Right cardiac atrium (tissue), 5 donors: ENCODE measurements at regions not wholly inside any gene's neighbourhood (a gene's known extent, or its start where the extent isn't known, plus 50 kb on each side); places are given as distances from the start of the nearest gene placed in this dataset.
"Not testable (repeated sequence)": the region's sequence is repeated elsewhere in the genome, so short reads cannot be mapped to it uniquely, and the experiment has no call there.

Experiments
- ATAC-seq, 2 donors: fragments of 200-7000 bp; cut with Tn5 transposase; one replicate each; pipeline versions ENCODE4 v1.8.0 to v1.9.1; 2020; ENCODE audit warnings: moderate library complexity in 2 of 2, mild to moderate bottlenecking in 1 of 2
- DNase-seq, 3 donors: peaks; one replicate each; pipeline ENCODE4 v3.0.0-alpha.2; 2020
- H3K27ac ChIP-seq: one replicate; pipeline ENCODE4 v1.5.1; 2013; ENCODE audit warnings: mild to moderate bottlenecking, low read length, control low read depth, moderate library complexity
- H3K27me3 ChIP-seq: one replicate; pipeline ENCODE4 v1.6.1; 2013; ENCODE audit not compliant: control insufficient read depth, insufficient read depth
- H3K4me1 ChIP-seq: one replicate; pipeline ENCODE4 v1.6.1; 2013; ENCODE audit warnings: low read length; ENCODE audit not compliant: control insufficient read depth, insufficient read depth
- H3K4me3 ChIP-seq: one replicate; pipeline ENCODE4 v1.5.1; 2013; ENCODE audit warnings: low read length, control low read depth
- H3K9me3 ChIP-seq: one replicate; pipeline ENCODE4 v1.6.1; 2013; ENCODE audit warnings: low read length; ENCODE audit not compliant: control insufficient read depth
- WGBS: extraction: QIAGEN DNeasy Blood & Tissue Kit; methylation state at CpG from one replicate; pipeline ENCODE4 v1.1.7; 2013; 5-methylcytosine and 5-hydroxymethylcytosine counted together
- intact Hi-C, 4 donors: fragments of 100-400 bp; cut with DNase I; formaldehyde crosslinking; loops; one replicate each; pipeline versions ENCODE4 v1.11.0 to v1.14.0; 2022 to 2023
- donor health status: healthy with polysubstance abuse.
- donor health status: DM: no; HTN: yes; CAD: no.
- donor health status: DM: no; HTN: no; CAD: no.
- donor health status: DM: no; HTN: yes; CAD: no; lungs with severe emphysema.
- donor health status: DM: yes; HTN: yes; CAD: no.

DNA sequence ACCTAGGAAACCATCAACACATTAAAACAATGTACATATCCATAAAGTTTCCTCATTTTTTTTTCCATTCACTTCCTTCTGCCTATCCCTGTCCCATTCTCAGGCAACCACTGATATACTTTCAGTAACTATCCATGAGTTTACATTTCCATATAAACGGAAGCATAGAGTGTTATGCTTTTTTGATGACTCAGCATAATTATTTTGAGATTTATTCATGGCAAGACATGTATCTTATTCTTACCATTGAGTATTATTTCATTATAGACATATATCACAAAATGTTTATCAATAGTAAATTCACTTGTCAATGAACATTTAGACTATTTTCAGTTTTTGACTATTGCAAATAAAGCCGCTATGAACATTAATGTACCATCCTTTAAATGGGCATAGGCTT, 1786.8 kb upstream of the ACO1 start:
- 89% methylated on average over 2 of the region's 2 CpGs for WGBS
- Histone ChIP-seq H3K4me1 (no peaks in the 10 kb centered on the region), H3K27ac (no peak overlapping the region), H3K4me3 (no peak overlapping the region), H3K27me3 (no peaks in the 10 kb centered on the region), H3K9me3 (no peaks in the 10 kb centered on the region)
- intact Hi-C loops = no loop called here
- DNase-seq (no peak), ATAC-seq (no peak)

DNA sequence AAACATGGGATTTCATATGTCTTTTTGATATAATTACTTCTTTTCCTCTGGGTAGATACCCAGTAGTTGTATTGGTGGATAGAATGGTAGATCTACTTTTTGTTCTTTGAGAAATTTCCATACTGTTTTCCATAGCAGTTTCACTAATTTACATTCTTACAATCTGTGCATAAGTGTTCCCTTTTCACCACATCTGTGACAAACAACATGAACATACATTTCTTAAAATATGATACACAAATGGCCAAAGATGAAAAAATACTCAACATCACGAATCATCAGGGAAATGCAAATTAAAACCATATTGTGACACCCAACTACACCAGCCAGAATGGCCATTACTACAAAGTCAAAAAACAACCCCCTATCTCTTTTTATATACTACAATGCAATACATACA, 1778.5 kb upstream of the ACO1 start:
- ATAC-seq = no peak
- 60% methylated on average over 1 of the region's 1 CpG for WGBS
- no peak overlapping the region for H3K4me3 ChIP-seq
- no peaks in the 10 kb centered on the region for H3K9me3 ChIP-seq
- no peaks in the 10 kb centered on the region for H3K4me1 ChIP-seq
- no peak overlapping the region for H3K27ac ChIP-seq
- no peaks in the 10 kb centered on the region for H3K27me3 ChIP-seq
- no peak for DNase-seq
- intact Hi-C loops = no loop called here

GRCh38 chr9:30609713-30610112, 1774.7 kb upstream of the ACO1 start:
- ATAC-seq = no peak
- WGBS = 56% methylated on average over 1 of the region's 1 CpG
- no peaks in the 10 kb centered on the region for H3K4me1 ChIP-seq

DNA sequence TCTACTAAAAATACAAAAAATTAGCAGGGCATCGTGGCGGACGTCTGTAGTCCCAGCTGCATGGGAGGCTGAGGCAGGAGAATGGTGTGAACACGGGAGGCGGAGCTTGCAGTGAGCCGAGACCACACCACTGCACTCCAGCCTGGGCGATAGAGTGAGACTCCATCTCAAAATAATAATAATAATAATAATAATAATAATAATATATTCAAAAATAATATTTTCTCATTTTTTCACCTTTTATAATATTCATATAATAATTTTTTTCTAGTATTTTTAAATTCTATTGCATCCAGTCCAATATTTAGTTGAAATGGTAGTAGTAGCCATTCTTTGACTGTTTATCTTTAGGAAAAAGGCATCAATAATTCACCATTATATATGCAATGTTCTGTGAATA, 1767.7 kb upstream of the ACO1 start:
- H3K27ac ChIP-seq, intact Hi-C loops, H3K4me1 ChIP-seq, ATAC-seq, H3K27me3 ChIP-seq, H3K9me3 ChIP-seq, DNase-seq, H3K4me3 ChIP-seq: not testable (repeated sequence)
- WGBS = 91% methylated on average over 7 of the region's 7 CpGs

More at GRCh38 chr9:30609713-30610112, 1774.7 kb upstream of the ACO1 start:
- DNase-seq = no peak
- Histone ChIP-seq H3K4me3 (no peak overlapping the region), H3K9me3 (no peaks in the 10 kb centered on the region), H3K27me3 (no peaks in the 10 kb centered on the region), H3K27ac (no peak overlapping the region)
- intact Hi-C loops = no loop called here

GRCh38 chr9:30622561-30622960, 1761.9 kb upstream of the ACO1 start:
- H3K9me3 ChIP-seq = no peaks in the 10 kb centered on the region
- intact Hi-C loops = no loop called here
- whole genome bisulfite sequencing = 78% methylated on average over 4 of the region's 4 CpGs
- no peaks in the 10 kb centered on the region for H3K27me3 ChIP-seq
- H3K27ac ChIP-seq = no peak overlapping the region
- no peak overlapping the region for H3K4me3 ChIP-seq
- H3K4me1 ChIP-seq = no peaks in the 10 kb centered on the region
- DNase-seq (no peak), ATAC-seq (no peak)

DNA sequence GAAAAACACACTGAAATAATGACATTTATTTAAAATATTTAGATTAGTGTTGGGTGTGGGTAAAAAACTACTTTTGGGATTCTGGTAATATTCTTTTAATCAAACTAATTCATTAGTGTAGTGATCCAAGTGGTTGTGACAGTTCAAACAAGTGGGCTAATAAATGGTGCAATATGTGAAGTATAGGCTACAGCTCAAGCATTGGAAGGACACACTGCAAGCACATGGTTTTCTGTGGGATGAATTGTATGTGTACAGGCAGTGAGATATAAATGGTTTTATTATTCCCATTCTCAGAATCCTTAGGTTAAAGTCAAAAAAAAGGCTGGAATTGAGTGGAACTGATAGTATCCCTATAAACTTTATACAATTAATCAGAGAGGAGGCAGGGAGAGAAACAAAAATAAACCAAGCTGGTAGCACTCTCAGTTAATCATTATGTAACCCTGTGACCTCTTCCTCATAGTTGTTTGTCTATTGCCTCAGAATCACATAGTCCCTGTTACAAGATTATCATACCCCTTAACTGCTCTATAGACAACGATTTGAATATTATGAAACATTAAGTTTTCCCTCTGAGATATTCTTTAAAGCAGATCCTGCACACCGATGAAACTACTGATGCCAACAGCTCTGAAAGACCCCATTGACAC, 1755.4 kb upstream of the ACO1 start:
- Histone ChIP-seq H3K9me3 (no peaks in the 10 kb centered on the region), H3K4me3 (no peak overlapping the region), H3K27me3 (no peaks in the 10 kb centered on the region), H3K4me1 (no peaks in the 10 kb centered on the region), H3K27ac (no peak overlapping the region)
- intact Hi-C loops = no loop called here
- 56% methylated on average over 2 of the region's 2 CpGs for WGBS
- DNase-seq = no peak
- ATAC-seq = no peak

DNA sequence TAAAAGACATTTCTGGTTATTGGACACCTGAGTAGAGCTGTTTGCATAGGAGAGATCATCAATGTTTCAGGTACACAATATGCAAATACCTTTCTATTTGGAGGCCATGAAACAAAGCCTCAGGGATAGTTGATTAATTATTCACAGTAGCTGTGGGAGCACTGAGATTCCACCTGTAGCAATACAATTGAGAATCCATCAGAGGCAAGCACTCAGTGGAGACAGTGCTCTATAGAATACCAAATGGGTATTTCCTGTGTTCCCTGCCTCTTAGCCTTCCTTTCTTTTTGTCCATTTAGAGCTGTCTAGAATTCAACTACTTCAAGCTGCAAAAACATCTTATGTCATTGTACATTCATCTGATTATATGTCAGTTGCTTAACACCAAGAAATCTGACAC, 1754.0 kb upstream of the ACO1 start:
- no peak overlapping the region for H3K4me3 ChIP-seq
- no peaks in the 10 kb centered on the region for H3K4me1 ChIP-seq
- H3K27me3 ChIP-seq = no peaks in the 10 kb centered on the region
- H3K9me3 ChIP-seq = no peaks in the 10 kb centered on the region
- DNase-seq (no peak), ATAC-seq (no peak)
- intact Hi-C loops = no loop called here
- no peak overlapping the region for H3K27ac ChIP-seq

DNA sequence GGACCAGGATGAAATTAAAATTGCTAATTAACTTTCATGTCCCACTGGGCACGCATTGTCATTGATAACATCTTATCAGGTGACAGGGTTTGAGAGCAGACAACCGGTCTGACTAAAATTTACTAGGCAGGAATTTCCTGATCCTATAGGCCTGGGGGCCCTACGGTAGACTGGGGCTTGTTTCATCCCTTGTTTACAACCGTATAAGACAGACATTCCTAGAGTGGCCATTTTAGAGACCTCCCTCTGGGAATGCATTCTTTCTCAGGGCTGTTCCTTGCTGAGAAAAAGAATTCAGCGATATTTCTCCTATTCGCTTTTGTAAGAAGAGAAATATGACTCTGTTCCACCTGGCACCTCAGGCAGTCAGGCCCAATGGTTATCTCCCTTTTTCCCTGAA, 1737.8 kb upstream of the ACO1 start:
- intact Hi-C loops = not testable (repeated sequence)

DNA sequence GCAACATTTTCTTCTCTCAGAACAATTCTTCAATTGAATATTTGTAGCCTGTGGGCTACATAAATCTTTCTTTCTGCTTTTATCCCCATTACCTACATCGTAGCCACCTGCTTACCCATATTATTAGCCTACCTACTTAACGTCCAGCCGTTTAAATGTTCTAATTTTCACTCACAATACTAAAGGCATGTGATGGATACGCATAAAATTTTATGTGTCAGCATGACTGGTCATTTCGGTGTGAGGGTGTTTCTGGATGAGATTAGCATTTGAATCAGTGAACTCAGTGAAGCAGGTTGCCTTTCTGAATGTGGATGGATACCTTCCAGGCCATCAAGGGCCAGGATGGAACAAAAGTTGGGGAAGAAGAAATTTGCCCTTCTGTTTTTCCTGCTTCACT, 1722.5 kb upstream of the ACO1 start:
- no peaks in the 10 kb centered on the region for H3K27me3 ChIP-seq
- H3K4me1 ChIP-seq = no peaks in the 10 kb centered on the region
- 79% methylated on average over 5 of the region's 5 CpGs for WGBS
- no peak for DNase-seq
- ATAC-seq = no peak
- no peak overlapping the region for H3K27ac ChIP-seq
- no peak overlapping the region for H3K4me3 ChIP-seq
- intact Hi-C loops = loop anchor here in 1 of 4 donors (10.0 kb wide), 1 partner anchor 63 kb away; no protein-coding TSS in a partner anchor
- no peaks in the 10 kb centered on the region for H3K9me3 ChIP-seq

More for the DNA sequence above, 1737.8 kb upstream of the ACO1 start:
- ATAC-seq, H3K27me3 ChIP-seq, H3K4me1 ChIP-seq, H3K27ac ChIP-seq, H3K9me3 ChIP-seq, DNase-seq, H3K4me3 ChIP-seq: not testable (repeated sequence)
- 87% methylated on average over 6 of the region's 6 CpGs for WGBS

- Histone ChIP-seq H3K4me3 (no peak overlapping the region), H3K27ac (no peak overlapping the region), H3K4me1 (no peaks in the 10 kb centered on the region), H3K9me3 (no peaks in the 10 kb centered on the region), H3K27me3 (no peaks in the 10 kb centered on the region)
- intact Hi-C loops = no loop called here
- 90% methylated on average over 13 of the region's 13 CpGs for WGBS
- peak in 1 of 3 donors; percentile 25 for DNase-seq
- no peak for ATAC-seq
These were observed 1713.5 kb upstream of the ACO1 start for GRCh38 chr9:30670805-30671562.

- intact Hi-C loops = no loop called here
- DNase-seq (no peak), ATAC-seq (no peak)
- no peak overlapping the region for H3K27ac ChIP-seq
- H3K27me3 ChIP-seq = no peaks in the 10 kb centered on the region
- no peak overlapping the region for H3K4me3 ChIP-seq
- 90% methylated on average over 1 of the region's 1 CpG for WGBS
- no peaks in the 10 kb centered on the region for H3K9me3 ChIP-seq
- no peaks in the 10 kb centered on the region for H3K4me1 ChIP-seq
These were observed 1711.3 kb upstream of the ACO1 start for GRCh38 chr9:30673132-30673531.
